ENCODE measurements at regions not wholly inside any gene's neighbourhood (a gene's known extent, or its start where the extent isn't known, plus 50 kb on each side); places are given as distances from the start of the nearest gene placed in this dataset.
"Not testable (repeated sequence)": the region's sequence is repeated elsewhere in the genome, so short reads cannot be mapped to it uniquely, and the experiment has no call there.

DNA sequence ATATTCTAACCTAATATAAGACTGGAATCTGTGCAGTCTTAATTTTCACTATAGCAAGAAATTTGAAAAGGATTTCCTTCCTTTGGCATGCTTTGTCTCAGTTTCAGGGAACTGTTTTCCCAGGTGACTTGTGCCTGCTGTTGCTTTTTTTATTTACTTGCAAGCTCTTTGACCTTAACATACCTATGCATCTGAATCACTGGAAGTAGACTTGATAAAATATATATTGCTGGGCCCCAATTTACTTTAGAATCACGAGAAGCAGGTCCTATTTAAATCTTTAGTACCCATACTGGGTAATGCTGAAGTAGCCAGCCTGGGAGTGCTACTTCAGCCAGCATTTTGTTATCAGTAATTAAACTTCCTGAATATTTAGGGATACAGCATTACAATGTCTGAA, 257.9 kb upstream of the ALCAM start:
- Histone ChIP-seq H3K36me3 (ENCODE audit: control insufficient read depth, insufficient read depth, low read length) (no peaks in the 10 kb centered on the region), H3K27ac (ENCODE audit: low read depth, low read length, severe bottlenecking) (no peak overlapping the region), H3K4me3 (ENCODE audit: extremely low read depth, insufficient read depth, low read length, poor library complexity, severe bottlenecking) (no peak overlapping the region), H3K4me1 (ENCODE audit: control insufficient read depth, insufficient read depth, low read length, poor library complexity, severe bottlenecking) (no peaks in the 10 kb centered on the region), H3K9me3 (ENCODE audit: control insufficient read depth, low read length) (peaks cover 4% of the 10 kb centered on the region)
- WGBS, 2 experiments (ENCODE audit: insufficient coverage in 2 of 2): no CpG with 5 or more reads among the region's 1 CpG

DNA sequence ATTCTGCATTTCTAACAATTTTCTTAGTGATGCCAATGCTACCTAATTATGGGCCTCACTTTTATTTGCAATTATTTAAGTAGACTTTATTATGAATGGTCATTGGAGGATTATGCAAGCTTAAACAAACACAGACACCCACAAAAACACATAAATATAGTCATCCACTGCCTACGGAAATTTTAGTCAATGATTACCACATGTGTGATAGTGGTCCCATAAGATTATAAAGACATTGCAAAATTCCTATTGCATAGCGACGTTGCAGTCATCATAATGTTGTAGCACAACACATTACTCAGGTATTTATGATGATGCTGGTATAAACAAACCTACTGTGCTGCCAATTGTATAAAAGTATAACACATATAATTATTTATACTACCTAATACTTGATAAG, 247.8 kb upstream of the ALCAM start:
- no CpG with 5 or more reads among the region's 3 CpGs for WGBS, 2 experiments (ENCODE audit: insufficient coverage in 2 of 2)
- Histone ChIP-seq H3K27ac (ENCODE audit: low read depth, low read length, severe bottlenecking) (no peak overlapping the region), H3K4me1 (ENCODE audit: control insufficient read depth, insufficient read depth, low read length, poor library complexity, severe bottlenecking) (no peaks in the 10 kb centered on the region), H3K4me3 (ENCODE audit: extremely low read depth, insufficient read depth, low read length, poor library complexity, severe bottlenecking) (no peak overlapping the region), H3K36me3 (ENCODE audit: control insufficient read depth, insufficient read depth, low read length) (no peaks in the 10 kb centered on the region), H3K9me3 (ENCODE audit: control insufficient read depth, low read length) (peaks cover 5% of the 10 kb centered on the region)

DNA sequence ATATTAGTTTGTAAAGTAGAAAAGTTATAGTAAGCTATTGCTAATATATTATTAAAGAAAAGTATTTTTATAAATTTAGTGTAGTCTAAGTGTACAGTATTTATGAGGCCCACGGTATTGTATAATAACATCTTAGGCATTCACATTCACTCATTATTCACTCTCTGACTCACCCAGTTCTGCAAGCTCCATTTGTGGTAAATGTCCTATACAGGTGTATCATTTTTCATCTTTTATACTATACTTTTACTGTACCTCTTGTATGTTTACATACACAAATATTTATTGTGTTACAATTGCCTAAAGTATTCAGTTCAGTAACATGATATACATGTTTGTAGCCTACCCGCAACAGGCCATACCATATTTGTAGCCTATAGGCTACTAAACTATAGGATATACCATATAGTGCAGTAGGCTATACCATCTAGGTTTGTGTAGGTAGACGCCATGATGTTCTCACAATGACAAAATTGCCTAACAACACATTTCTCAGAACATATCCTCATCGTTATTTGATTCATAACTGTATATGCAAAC, 246.8 kb upstream of the ALCAM start:
- 90% methylated on average over 2 of the region's 4 CpGs; no CpG with 5 or more reads in 1 of the 2 experiments for WGBS, 2 experiments (ENCODE audit: insufficient coverage in 2 of 2)
- H3K4me3 ChIP-seq (ENCODE audit: extremely low read depth, insufficient read depth, low read length, poor library complexity, severe bottlenecking): no peak overlapping the region
- H3K9me3 ChIP-seq (ENCODE audit: control insufficient read depth, low read length): no peaks in the 10 kb centered on the region
- no peak overlapping the region for H3K27ac ChIP-seq (ENCODE audit: low read depth, low read length, severe bottlenecking)
- H3K4me1 ChIP-seq (ENCODE audit: control insufficient read depth, insufficient read depth, low read length, poor library complexity, severe bottlenecking): no peaks in the 10 kb centered on the region
- H3K36me3 ChIP-seq (ENCODE audit: control insufficient read depth, insufficient read depth, low read length): no peaks in the 10 kb centered on the region

DNA sequence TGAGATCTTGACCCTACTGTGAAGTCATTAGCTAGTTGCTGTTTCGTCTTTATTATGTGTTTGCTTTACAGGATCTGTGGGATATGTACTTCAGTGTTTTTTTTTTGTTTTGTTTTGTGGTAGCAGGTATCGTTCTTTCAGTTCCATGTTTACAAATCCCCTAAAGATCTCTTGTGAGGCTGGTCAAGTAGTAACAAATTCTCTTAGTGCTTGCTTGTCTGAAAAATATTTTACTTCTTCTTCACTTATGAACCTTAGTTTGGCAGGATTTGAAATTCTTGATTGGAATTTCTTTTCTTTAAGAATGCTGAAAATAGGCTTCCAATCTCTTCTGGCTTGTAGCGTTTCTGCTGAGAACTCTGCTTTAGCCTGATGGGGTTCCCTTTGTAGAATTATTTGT, 235.8 kb upstream of the ALCAM start:
- no peaks in the 10 kb centered on the region for H3K36me3 ChIP-seq (ENCODE audit: control insufficient read depth, insufficient read depth, low read length)
- 86% methylated on average over 2 of the region's 3 CpGs; no CpG with 5 or more reads in 1 of the 2 experiments for WGBS, 2 experiments (ENCODE audit: insufficient coverage in 2 of 2)
- H3K4me3 ChIP-seq (ENCODE audit: extremely low read depth, insufficient read depth, low read length, poor library complexity, severe bottlenecking): no peak overlapping the region
- H3K9me3 ChIP-seq (ENCODE audit: control insufficient read depth, low read length): peaks cover 10% of the 10 kb centered on the region
- H3K27ac ChIP-seq (ENCODE audit: low read depth, low read length, severe bottlenecking): no peak overlapping the region
- no peaks in the 10 kb centered on the region for H3K4me1 ChIP-seq (ENCODE audit: control insufficient read depth, insufficient read depth, low read length, poor library complexity, severe bottlenecking)

DNA sequence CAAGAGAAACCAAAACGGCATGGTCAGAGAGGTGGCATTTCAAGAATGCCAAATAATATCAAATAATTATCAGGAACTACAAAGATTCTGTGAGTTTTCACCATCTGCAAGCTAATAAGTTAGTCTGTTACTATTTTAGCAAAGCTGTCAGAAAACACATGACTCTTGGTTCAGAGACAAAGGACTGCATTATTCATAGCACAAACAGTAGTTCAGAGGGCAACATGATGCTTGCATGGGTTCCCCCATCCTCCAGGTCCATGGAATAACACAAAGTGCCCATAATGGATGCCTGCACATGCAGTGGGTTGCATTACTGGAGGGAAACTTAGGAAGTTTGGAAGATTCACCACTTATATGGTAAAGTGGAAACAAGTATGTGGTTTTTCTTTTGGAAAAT, 228.8 kb upstream of the ALCAM start:
- Histone ChIP-seq H3K36me3 (ENCODE audit: control insufficient read depth, insufficient read depth, low read length) (no peaks in the 10 kb centered on the region), H3K9me3 (ENCODE audit: control insufficient read depth, low read length) (no peaks in the 10 kb centered on the region), H3K27ac (ENCODE audit: low read depth, low read length, severe bottlenecking) (no peak overlapping the region), H3K4me3 (ENCODE audit: extremely low read depth, insufficient read depth, low read length, poor library complexity, severe bottlenecking) (no peak overlapping the region), H3K4me1 (ENCODE audit: control insufficient read depth, insufficient read depth, low read length, poor library complexity, severe bottlenecking) (no peaks in the 10 kb centered on the region)
- no CpG with 5 or more reads among the region's 1 CpG for WGBS, 2 experiments (ENCODE audit: insufficient coverage in 2 of 2)

DNA sequence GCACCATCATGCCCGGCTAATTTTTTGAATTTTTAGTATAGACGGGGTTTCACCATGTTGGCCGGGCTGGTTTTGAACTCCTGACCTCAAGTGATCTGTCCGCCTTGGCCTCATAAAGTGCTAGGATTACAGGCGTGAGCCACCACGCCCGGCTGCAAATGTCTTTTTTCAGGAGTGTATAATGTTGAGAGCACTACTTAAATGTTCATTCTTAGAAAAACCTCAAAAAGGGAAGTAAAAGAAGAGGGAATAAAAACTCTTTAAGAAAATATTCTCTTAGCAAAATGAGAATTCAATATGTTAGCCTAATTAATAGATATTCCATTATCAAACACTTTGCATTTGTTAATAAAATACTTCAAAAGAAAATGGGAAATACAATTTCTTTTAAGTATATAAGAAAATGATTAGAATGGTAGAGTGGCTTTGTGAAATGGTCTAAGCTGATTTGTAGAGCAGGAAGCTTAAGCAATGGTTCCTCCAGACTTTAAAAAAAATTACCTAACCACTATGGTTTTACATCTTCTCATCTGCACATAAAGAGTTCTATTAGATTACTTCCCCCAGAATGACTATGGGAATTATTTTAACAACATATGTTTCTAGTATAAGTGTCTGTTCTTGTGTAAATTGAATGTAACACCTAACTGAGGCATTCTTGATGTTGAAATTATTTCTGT, 226.7 kb upstream of the ALCAM start:
- 76 to 79% methylated on average over 4 of the region's 7 CpGs for WGBS, 2 experiments (ENCODE audit: insufficient coverage in 2 of 2)
- Histone ChIP-seq H3K27ac (ENCODE audit: low read depth, low read length, severe bottlenecking) (no peak overlapping the region), H3K36me3 (ENCODE audit: control insufficient read depth, insufficient read depth, low read length) (no peaks in the 10 kb centered on the region), H3K4me1 (ENCODE audit: control insufficient read depth, insufficient read depth, low read length, poor library complexity, severe bottlenecking) (no peaks in the 10 kb centered on the region), H3K4me3 (ENCODE audit: extremely low read depth, insufficient read depth, low read length, poor library complexity, severe bottlenecking) (no peak overlapping the region), H3K9me3 (ENCODE audit: control insufficient read depth, low read length) (no peaks in the 10 kb centered on the region)

DNA sequence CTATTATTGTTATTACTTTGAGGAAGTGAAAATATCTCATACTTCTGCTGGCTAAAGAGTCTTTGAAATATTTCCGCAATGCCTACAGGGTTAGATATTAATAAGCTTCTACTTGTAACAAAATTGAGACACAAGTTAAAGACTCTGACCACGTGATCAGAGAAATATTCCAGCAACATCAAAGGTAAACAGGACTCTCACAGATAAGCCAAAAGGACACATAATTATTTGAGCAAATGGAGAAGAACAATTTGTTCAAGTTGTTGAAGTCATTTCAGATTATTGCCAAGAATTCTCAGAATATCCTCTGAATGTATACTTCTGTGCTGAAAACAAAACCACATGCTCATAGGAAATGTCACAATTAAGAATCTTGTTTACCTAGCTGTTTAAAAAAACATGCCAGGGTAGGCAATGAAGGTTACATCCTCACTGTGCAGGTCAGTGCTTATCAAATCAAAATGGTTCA, 225.8 kb upstream of the ALCAM start:
- H3K27ac ChIP-seq (ENCODE audit: low read depth, low read length, severe bottlenecking): no peak overlapping the region
- no peaks in the 10 kb centered on the region for H3K9me3 ChIP-seq (ENCODE audit: control insufficient read depth, low read length)
- no CpG with 5 or more reads among the region's 2 CpGs for WGBS, 2 experiments (ENCODE audit: insufficient coverage in 2 of 2)
- H3K4me3 ChIP-seq (ENCODE audit: extremely low read depth, insufficient read depth, low read length, poor library complexity, severe bottlenecking): no peak overlapping the region
- no peaks in the 10 kb centered on the region for H3K36me3 ChIP-seq (ENCODE audit: control insufficient read depth, insufficient read depth, low read length)
- no peaks in the 10 kb centered on the region for H3K4me1 ChIP-seq (ENCODE audit: control insufficient read depth, insufficient read depth, low read length, poor library complexity, severe bottlenecking)

DNA sequence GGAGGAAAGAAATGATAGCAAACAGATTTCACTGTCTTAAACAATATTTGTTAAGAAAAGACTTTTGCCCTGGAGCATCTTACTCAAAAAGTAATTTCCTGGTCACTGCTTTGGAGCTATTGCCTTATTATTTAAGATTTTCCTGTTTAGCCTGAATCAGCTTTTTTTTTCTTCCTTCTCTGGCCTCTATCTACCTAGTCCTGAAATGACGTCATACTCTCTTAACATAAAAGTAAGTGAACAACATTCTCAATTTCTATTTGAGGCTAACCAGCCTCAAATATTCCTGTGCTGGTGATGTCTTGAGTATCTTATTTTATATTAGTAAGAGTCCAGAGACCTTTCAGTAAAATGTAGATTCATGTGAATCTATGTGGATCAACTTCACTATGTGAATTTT, 221.9 kb upstream of the ALCAM start:
- WGBS, 2 experiments (ENCODE audit: insufficient coverage in 2 of 2): no CpG with 5 or more reads among the region's 1 CpG
- Histone ChIP-seq H3K27ac (ENCODE audit: low read depth, low read length, severe bottlenecking) (no peak overlapping the region), H3K4me1 (ENCODE audit: control insufficient read depth, insufficient read depth, low read length, poor library complexity, severe bottlenecking) (no peaks in the 10 kb centered on the region), H3K4me3 (ENCODE audit: extremely low read depth, insufficient read depth, low read length, poor library complexity, severe bottlenecking) (no peak overlapping the region), H3K9me3 (ENCODE audit: control insufficient read depth, low read length) (no peaks in the 10 kb centered on the region), H3K36me3 (ENCODE audit: control insufficient read depth, insufficient read depth, low read length) (no peaks in the 10 kb centered on the region)

DNA sequence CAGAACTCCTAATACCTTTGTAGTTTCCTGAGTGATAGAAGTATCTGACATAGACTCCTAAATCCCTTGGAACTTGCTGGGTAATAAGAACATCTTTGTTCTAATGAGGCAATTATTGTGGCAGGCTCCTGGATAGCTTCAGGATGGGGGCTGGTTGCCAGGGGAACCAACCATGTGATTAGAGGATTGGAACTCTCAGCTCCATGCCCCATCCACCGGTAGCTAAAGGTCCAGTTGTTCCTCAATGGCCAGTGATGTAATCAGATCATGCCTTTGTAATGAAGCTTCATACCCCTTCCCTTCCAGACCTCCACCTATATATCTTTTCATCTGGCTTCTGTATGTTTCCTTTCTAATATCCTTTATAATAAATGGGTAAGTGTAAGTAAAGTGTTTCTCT, 221.2 kb upstream of the ALCAM start:
- no peaks in the 10 kb centered on the region for H3K36me3 ChIP-seq (ENCODE audit: control insufficient read depth, insufficient read depth, low read length)
- 80% methylated on average over 1 of the region's 1 CpG; no CpG with 5 or more reads in 1 of the 2 experiments for WGBS, 2 experiments (ENCODE audit: insufficient coverage in 2 of 2)
- no peaks in the 10 kb centered on the region for H3K9me3 ChIP-seq (ENCODE audit: control insufficient read depth, low read length)
- H3K4me3 ChIP-seq (ENCODE audit: extremely low read depth, insufficient read depth, low read length, poor library complexity, severe bottlenecking): no peak overlapping the region
- no peak overlapping the region for H3K27ac ChIP-seq (ENCODE audit: low read depth, low read length, severe bottlenecking)
- H3K4me1 ChIP-seq (ENCODE audit: control insufficient read depth, insufficient read depth, low read length, poor library complexity, severe bottlenecking): no peaks in the 10 kb centered on the region

DNA sequence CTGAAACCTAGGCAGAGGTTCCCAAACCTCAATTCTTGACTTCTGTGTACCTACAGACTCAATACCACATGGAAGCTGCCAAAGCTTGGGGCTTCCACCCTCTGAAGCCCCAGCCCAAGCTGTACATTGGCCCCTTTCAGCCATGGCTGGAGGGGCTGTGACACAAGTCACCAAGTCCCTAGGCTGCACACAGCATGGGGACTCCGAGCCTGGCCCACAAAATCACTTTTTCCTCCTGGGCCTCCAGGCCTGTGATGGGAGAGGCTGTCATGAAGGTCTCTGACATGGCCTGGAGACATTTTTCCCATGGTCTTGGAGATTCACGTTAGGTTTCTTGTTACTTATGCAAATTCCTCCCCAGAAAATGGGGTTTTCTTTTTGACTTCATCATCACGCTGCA, 217.5 kb upstream of the ALCAM start:
- WGBS, 2 experiments (ENCODE audit: insufficient coverage in 2 of 2): 87 to 90% methylated on average over 2 of the region's 3 CpGs

DNA sequence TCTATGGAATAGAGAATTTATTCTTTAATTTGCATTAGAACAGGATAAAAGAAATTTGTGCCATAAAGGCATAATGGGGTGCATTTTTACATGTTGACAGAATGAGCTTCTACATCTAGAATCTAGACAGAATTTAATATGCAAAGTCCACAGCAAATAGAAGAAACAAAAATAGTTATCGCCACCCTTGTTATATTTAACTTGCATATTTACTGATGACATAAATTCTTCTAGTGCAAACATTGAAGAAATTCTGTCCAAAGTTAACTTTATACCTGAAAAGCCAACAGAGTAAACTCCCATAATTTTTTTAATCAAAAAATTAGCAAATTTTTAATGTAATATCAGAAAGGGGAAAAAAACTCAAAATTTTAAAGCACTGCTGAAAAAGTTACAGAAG, 213.7 kb upstream of the ALCAM start:
- Histone ChIP-seq H3K4me3 (ENCODE audit: extremely low read depth, insufficient read depth, low read length, poor library complexity, severe bottlenecking) (no peak overlapping the region), H3K4me1 (ENCODE audit: control insufficient read depth, insufficient read depth, low read length, poor library complexity, severe bottlenecking) (no peaks in the 10 kb centered on the region), H3K36me3 (ENCODE audit: control insufficient read depth, insufficient read depth, low read length) (no peaks in the 10 kb centered on the region), H3K27ac (ENCODE audit: low read depth, low read length, severe bottlenecking) (no peak overlapping the region), H3K9me3 (ENCODE audit: control insufficient read depth, low read length) (no peaks in the 10 kb centered on the region)
- WGBS, 2 experiments (ENCODE audit: insufficient coverage in 2 of 2): 100% methylated on average over 1 of the region's 1 CpG; no CpG with 5 or more reads in 1 of the 2 experiments

More for the DNA sequence above, 217.5 kb upstream of the ALCAM start:
- H3K4me3 ChIP-seq (ENCODE audit: extremely low read depth, insufficient read depth, low read length, poor library complexity, severe bottlenecking); H3K9me3 ChIP-seq (ENCODE audit: control insufficient read depth, low read length); H3K27ac ChIP-seq (ENCODE audit: low read depth, low read length, severe bottlenecking); H3K4me1 ChIP-seq (ENCODE audit: control insufficient read depth, insufficient read depth, low read length, poor library complexity, severe bottlenecking); H3K36me3 ChIP-seq (ENCODE audit: control insufficient read depth, insufficient read depth, low read length): not testable (repeated sequence)
